HG02763 (cell line): ENCODE measurements at regions not wholly inside any gene's neighbourhood (a gene's known extent, or its start where the extent isn't known, plus 50 kb on each side); places are given as distances from the start of the nearest gene placed in this dataset.
A peak's percentile ranks its signal among the peaks of the same experiment; 100 is the strongest.
"Not testable (repeated sequence)": the region's sequence is repeated elsewhere in the genome, so short reads cannot be mapped to it uniquely, and the experiment has no call there.

Experiments used
- ATAC-seq: cut with Tn5 transposase; IDR thresholded peaks from one replicate; pipeline ENCODE4 v1.9.1; 2021; ENCODE audit warnings: mild to moderate bottlenecking, moderate library complexity; ENCODE audit not compliant: unreplicated experiment

DNA sequence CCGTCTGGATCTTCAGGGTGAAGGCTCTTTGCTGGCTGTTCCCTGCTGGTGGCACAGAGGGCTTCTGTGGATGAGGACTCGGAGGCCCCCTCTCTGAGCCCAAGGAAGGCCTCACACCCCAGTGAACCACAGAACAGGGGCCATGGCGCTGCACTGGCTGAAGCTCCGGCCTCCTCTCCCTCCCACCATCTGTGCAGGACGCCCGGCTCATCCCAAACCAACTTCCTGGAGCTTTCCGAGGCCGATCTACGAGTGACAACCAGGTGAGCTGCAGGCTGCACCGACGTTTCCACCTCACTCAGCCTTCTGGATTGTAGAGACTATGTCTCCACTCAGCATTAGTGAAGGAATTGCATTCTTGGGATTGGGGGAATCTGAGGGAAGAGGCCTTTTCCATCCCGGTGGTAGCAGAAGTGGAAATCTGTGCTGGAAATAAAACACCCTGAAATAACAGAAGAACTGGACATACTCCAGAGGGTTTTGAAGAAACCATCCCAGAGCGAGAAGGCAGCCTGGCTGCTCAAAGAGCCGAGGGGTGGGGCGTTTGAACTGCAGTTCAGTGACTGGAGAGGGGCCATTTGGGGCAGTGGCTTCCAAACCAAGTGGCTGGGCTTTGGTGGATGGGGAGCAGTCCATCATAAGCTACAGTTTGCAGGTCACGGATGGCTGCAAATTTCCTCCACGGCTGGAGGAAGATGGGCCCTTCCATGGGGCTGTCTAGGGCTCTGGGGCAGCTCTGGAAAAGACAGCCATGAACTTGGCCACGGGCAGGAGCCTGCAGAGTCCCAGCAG lies 120.7 kb upstream of the ZNF469 start:
- ATAC-seq: not testable (repeated sequence)

DNA sequence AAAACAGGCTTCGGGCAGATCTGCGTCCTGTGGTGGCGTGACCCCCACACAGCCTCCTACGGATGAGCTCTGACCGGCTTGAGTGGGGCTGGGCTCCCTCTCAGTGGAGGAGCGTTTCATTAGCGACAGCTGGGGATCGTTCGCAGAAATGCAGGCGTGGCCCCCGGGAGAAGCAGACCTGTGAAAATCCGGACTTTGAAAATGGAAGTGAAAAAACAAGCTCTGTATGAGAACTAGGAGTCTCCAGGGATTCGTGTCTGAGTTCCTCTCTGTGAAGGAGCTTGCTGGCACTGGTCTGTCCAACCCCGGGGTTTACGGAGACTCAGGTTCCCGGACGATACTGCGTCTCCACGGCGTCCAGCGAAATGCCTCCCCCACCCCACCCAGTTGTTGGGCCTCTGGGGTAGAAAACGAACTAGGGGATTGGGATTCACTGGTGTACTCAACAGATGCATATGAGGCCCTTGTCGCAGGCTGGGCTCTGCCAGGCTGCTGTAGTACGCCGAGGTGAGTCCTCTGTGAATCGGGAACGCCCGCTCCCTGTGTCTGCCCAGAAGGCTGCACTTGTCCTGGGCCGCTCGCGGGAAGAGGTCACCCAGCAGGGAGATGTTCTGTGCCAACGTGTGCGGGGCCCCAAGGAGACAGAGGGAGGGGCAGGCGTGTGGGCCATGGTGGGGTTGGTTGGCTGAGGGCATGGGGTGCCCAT lies 119.7 kb upstream of the ZNF469 start:
- not testable (repeated sequence) for ATAC-seq

DNA sequence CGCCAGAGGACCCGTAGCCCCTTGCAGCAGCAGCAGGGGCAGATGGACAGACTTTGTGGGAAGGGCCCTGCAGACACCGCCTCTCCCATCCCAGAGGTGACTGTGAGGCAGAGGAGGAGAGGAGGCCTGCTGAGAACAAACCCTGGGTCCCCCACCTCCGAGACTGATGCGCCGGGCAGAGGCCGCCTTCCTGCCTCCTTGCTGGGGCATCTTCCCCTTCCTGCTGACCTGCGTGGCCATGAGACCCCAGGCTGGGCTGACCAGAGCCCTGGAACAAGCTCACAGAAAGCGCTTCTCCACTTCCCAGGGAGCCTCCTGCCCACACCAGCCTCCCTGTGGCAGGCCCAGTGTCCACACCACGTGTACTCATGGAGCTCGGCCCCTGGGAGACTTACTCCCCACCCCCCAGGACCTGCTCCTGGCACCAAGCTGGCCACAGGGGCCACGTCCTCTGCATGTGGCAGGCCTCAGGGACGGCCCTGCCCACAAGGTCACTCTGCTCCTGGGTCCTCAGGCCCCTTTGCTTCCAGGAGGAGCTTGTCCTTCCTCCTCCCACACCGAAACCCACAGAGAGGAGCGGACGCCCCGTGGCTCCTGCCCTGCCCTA lies 119.0 kb upstream of the ZNF469 start:
- not testable (repeated sequence) for ATAC-seq

DNA sequence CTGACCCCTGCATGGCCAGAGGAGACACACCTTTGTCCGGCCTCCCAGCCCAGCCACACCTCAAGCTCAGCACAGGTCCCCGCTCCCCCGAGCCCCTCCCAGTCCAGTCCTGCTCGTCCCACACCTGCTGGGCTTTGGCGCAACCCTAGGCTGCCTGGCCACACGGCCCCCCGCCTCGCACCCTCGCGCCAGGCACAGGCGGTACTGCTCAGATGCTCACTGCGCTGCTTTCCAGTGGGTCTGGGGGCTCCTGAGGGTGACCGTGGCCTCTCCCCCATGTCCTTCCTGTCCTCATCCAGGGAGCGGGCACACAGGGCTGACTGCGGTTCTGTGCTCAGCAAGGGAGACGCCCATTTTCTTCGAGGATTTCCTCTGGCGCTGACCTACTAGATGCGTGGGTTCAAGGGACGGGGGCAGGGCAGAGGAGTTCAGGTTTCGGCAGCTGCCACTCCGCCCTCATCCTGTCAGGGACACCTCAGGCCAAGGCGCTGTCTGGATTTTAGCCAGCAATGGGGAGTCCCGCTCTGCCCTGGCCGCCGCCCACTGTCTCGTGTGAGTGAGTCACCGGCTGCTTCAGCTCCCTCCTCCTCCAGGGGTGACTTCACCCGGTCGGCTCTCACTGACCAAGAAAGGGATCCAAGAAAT lies 118.0 kb upstream of the ZNF469 start:
- ATAC-seq: peak; percentile 60

DNA sequence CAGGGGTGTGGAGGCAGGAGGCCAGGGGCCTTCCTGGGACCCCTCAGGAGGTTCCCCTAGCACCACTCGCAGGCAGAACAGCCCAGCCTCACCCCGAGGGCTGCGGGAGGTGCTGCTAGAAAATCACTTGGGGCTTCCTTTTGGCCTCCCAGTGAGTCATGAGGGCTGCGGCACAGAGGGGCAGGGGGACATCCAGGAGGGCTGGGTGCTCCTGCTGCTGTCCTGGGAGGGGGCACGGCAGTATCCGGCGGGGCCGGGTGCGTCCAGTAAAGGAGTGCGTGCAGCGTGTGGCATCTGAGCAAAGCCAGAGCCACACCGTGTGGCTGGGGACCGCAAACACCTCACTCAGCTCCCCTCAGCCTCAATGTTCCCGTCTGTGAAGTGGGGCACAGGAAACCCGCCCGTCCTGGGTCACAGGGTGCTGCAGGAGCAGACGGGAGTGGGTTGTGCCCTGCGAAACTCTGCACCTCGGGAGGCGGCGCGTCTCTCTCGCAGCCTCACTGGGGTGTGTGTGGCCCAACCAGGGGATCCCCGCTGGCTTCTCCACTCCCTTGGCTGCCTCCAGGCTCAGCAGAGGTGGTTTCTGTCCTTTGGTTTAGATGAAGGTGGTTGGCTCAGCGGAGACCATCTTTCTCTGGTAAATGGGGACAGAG lies 117.3 kb upstream of the ZNF469 start:
- not testable (repeated sequence) for ATAC-seq

DNA sequence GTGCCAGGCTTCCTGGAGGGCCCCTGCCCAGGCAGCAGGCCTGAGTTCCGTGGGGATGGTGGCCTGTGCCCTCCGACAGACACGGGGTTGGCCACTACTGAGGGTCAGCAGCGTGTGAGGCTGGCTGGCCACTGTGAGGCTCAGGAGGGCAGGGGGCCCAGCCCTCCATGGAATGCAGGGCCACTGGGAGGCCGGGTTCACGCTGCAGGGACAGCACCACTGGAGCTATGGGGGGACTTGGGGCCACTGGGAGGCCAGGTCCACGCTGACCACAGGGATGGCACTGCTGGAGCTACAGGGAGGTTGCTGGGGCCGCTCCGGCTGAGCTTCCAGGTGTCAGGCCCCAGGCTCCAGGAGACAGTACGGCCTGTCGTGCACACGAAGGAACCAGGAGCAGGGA lies 116.7 kb upstream of the ZNF469 start:
- ATAC-seq: not testable (repeated sequence)

DNA sequence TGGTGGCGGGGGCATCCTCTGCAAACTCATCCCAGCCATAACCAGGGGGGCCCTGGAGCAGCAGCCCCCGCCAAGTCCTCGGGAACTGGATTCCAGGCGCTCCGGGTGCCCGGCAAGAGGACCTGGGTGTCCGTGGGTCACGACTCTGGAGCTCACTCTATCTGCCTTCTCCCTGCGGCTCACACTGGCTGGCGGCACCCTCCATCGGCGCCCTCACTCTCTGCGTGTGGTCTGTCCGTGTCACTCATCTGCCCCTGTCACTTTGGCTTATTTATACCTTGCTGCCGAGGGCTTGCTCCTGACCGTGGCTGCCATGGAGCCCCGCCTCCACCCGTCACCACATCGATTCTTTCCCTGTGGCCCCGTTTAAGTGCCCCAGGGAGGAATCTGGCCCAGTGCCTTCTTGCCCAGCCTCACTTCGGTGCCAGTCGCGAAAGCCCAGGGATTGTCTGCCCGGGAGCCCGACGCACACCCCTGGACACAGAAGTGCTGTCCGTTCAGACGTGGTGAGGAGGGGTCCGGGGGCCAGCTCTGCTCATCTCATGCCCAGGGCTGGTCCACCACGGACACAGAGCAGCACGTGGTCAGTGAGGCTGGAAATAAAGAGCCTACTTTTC lies 115.7 kb upstream of the ZNF469 start:
- ATAC-seq: not testable (repeated sequence)

DNA sequence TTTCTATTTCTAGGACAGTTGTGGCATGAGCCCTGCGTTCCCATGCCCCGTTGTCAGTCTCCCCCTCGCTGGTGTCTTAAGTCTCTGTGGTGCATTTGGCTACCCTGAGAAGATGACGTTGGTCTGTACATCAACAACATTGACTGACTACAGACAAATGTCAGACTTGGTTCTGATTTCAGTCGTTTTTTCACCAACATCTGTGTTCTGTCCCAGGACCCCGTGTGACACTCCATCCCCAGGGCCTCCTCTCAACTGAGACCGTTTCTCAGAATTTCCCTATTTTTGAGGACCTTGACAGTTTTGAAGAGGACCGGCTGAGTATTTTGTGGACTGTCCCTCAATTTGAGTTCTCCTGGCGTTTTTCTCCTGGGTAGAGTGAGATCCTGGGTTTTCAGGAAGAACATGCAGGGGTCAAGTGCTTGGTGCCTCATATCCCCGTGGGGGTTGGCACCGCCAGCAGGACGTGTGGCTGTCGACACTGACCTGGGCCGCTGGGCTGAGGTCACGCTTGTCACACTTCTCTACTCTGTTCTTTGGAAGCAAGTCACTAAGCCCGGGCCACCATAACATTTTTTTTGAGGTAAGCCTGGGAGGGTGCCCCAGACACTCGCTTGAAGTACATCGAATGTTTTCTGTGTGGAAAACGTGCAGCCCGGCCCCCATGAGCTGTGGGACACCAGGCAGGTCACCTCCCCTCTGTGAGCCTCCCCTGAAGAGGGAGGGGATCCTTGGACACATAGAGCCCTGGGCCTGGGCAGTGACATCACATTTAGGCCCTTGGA lies 114.4 kb upstream of the ZNF469 start:
- not testable (repeated sequence) for ATAC-seq

DNA sequence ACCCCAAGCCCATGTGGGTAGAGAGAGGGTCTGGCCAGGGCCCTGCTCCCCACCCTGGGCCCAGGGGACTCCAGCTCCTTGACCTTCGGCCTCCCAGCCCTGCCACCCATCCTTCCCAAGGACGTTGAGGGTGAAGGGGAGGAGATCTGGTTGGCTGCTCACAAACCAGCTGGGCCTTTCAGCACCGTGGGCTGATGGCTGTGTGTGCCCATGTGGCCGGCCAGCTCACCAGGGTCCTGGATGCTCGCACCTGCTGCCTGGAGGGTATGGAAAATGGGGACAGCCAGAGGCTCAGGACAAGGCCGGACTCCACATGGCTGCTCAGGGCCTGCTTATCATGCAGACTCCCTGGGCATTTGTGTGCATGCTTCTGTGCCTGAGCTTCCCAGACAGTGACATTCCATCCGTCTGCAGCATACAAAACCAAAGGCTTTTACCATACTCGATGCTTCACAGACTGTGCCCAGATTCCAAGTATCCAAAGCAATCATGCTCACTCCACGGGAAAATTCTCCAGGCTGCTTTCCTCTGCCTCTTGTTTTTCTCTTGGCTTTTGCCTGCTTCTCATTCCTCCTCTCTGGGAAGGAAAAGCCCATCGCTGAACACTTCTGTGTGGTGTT lies 112.5 kb upstream of the ZNF469 start:
- ATAC-seq: not testable (repeated sequence)

DNA sequence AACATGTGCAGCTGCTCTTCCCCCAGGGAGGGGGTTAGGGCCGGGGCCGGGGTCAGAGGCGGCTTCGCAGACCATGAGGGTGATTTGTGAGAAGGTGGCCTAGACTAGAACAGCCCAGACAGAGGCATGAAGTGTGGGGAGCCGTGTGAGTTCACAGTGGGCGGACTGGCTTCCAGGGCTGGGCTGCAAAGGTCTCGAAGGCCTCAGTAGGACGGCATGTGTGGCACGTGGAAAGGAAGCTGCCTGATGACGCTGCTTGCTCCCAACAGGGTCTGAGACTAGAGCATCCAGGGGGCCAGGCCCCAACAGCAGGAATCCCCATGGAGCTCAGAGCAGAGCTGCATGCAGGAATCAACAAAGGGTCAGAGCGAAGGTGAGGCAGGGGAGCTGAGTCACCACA lies 111.5 kb upstream of the ZNF469 start:
- ATAC-seq: not testable (repeated sequence)

DNA sequence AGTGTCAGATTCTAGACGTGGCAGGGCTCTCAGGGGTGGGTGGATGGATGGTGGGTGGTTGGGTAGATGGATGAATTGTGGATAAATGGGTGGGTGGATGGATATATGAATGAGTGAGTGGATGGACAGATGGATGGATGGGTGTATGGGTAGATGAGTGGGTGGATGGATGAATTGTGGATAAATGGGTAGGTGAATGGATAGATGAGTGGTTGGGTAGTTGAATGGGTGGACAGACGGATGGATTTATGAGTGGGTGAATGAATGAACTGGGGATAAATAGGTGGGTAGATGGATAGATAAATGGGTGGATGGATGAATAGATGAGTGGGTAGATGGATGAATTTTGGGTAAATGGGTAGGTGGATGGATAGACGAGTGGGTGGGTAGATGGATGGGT lies 111.0 kb upstream of the ZNF469 start:
- not testable (repeated sequence) for ATAC-seq

DNA sequence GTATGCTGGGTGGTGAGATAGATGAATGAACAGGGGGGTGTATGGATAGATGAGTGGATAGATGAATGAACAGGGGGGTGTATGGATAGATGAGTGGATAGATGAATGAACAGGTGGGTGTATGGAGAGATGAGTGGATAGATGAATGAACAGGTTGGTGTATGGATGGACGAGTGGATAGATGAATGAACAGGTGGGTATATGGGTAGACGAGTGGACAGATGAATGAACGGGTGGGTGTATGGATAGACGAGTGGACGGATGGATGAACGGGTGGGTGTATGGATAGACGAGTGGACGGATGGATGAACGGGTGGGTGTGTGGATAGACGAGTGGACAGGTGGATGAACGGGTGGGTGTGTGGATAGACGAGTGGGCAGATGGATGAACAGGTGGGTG lies 110.3 kb upstream of the ZNF469 start:
- ATAC-seq: not testable (repeated sequence)

DNA sequence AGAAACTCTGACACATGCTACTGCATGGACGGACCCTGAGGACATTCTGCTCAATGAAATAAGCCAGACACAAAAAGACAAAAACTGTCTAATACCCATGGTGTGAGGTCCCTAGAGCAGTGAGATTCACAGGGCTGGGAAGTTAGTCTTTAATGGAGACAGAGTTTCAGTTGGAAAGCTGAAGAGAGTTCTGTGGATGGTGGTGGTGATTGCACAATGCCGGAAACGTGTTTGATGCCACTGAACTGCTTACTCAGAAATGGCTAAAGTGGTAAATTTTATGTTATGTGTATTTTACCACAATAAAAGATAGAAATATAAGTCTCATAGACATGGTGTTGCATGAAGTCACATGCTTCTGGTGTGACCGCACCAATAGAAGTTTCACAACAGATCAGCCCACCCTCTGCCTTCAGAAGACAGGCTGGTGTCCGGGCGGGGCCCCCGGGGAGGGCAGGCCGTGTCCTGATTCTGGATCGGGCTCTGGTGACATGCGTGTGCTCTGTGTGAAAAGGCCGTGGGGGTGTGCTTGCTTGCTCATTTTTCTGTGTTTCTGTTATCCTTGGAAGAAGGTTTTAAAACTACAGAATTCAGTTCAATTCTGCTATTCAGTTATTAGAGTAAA lies 108.5 kb upstream of the ZNF469 start:
- not testable (repeated sequence) for ATAC-seq

DNA sequence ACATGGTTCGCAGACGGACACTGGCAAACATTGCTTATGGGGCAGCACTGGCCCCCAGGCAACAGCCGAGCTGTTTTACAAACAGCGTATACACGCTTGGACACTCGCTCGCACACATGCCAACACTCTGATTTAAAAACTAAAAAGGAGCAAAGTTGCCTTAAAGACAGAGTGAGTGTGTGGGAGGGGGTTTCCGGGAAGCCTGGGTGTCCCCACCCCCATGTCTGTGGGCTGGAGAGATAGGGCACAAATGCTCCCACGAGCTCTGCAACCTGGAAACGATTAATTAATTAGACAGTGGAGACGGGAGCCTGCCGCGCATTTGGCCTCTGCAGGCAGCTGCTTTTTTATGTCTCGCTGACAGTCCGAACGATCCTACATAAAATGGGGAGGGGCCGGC lies 107.9 kb upstream of the ZNF469 start:
- no peak for ATAC-seq

DNA sequence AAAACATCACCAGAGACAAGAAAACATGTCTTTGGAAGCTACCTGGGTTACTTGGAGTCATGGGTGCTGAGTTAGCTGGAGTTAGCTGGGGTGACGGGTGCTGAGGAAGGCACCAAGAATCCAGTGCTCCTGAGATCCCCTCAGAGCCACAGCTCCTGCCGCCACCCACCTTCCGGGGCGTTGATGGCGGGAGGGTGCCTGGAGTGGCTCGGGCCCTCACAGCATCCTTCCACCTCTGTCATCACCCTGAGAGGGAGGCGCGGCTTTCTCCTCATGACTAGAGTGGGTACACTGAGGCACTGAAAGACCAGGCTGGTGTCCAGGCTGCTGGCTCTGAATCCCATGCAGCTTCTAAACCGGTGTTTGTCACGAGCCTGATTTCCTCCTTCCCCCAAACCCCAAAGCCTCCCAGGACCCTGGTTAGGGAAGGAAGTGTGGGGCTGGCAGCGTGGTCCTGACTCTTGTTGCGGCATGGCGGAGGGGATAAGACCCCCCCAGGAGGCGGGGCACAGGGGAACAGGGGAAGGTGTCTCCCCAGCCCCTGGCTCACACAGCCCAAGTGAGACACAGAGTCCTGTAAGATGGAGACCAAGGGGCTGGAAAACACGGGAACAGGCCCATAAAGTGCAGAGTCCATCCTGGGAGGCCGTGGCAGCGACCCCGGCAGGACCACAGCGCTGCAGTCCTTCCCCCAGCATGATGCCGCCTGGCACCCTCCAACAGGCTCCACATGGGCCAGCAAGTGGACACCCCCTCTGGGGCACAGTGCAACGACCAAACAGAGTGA lies 107.2 kb upstream of the ZNF469 start:
- not testable (repeated sequence) for ATAC-seq

DNA sequence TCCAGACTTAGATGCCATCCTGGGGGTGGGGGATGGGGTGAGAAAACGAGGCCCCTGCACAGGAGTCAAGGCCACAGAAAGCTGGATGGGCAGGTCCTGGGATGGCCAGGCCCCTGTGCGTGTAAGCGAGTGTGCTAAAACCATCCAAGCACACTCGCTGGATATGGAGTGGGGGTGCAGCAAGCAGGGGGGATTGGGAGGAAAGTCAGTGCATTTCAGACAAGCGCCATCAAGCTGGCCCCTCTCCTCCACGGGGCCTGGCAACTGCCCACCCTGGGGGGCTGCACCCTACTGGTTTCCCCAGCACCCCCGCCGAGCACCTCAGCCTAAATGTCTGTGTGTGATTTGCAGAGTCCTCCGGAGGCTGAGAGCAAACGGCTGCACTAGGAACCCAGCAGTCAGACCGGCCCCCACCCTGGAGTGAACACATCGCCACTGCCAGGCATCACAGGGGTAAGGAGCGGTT lies 106.6 kb upstream of the ZNF469 start:
- ATAC-seq: not testable (repeated sequence)

DNA sequence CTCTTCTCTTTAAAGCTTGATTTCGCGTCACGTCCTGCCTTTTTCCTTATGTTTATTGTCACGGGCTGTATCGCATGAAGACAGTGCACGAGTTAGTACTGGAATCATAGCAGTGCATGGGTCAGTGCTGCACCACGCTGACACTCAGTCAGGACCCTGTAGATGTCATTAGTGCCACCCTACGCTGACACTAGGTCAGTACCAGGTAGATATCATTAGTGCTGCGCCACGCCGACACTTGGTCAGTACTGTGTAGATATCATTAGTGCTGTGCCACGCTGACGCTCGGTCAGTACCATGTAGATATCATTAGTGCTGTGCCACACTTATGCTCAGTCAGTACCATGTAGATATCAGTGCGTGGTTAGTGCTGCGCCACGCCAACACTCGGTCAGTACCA lies 106.2 kb upstream of the ZNF469 start:
- ATAC-seq: no peak

DNA sequence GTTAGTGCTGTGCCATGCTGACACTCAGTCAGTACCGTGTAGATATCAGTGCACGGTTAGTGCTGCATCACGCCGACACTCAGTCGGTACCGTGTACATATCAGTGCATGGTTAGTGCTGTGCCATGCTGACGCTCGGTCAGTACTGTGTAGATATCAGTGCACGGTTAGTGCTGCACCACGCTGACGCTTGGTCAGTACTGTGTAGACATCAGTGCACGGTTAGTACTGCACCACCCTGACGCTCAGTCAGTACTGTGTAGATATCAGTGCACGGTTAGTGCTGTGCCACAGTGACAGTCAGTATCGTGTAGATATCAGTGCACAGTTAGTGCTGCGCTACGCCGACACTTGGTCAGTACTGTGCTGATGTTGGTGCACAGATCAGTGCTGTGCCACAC lies 102.8 kb upstream of the ZNF469 start:
- ATAC-seq: no peak
